22Rv1 (cell line): ENCODE measurements at regions not wholly inside any gene's neighbourhood (a gene's known extent, or its start where the extent isn't known, plus 50 kb on each side); places are given as distances from the start of the nearest gene placed in this dataset.

Experiments used
- CTCF ChIP-seq: fragments of 450-650 bp; IDR thresholded peaks from 2 replicates; pipeline ENCODE4 v1.5.1; 2017; ENCODE audit warnings: mild to moderate bottlenecking
- ZFX ChIP-seq: fragments of 450-650 bp; IDR thresholded peaks from 2 replicates; pipeline ENCODE4 v1.6.1; 2017; ENCODE audit warnings: antibody characterized with exemption, borderline replicate concordance

- TF ChIP-seq CTCF: no peak
- TF ChIP-seq ZFX: no peak
Observed at GRCh38 chr13:97116754-97117153, 105.4 kb upstream of the MBNL2 start.
